ENCODE measurements at regions not wholly inside any gene's neighbourhood (a gene's known extent, or its start where the extent isn't known, plus 50 kb on each side); places are given as distances from the start of the nearest gene placed in this dataset.
"Not testable (repeated sequence)": the region's sequence is repeated elsewhere in the genome, so short reads cannot be mapped to it uniquely, and the experiment has no call there.

- no peaks in the 10 kb centered on the region for H3K9me3 ChIP-seq
- H3K36me3 ChIP-seq = no peaks in the 10 kb centered on the region
- H3K4me1 ChIP-seq = no peaks in the 10 kb centered on the region
- DNase-seq = no peak
- H3K27me3 ChIP-seq = no peaks in the 10 kb centered on the region
- TF ChIP-seq, protein P1, sequence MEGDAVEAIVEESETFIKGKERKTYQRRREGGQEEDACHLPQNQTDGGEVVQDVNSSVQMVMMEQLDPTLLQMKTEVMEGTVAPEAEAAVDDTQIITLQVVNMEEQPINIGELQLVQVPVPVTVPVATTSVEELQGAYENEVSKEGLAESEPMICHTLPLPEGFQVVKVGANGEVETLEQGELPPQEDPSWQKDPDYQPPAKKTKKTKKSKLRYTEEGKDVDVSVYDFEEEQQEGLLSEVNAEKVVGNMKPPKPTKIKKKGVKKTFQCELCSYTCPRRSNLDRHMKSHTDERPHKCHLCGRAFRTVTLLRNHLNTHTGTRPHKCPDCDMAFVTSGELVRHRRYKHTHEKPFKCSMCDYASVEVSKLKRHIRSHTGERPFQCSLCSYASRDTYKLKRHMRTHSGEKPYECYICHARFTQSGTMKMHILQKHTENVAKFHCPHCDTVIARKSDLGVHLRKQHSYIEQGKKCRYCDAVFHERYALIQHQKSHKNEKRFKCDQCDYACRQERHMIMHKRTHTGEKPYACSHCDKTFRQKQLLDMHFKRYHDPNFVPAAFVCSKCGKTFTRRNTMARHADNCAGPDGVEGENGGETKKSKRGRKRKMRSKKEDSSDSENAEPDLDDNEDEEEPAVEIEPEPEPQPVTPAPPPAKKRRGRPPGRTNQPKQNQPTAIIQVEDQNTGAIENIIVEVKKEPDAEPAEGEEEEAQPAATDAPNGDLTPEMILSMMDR (IDR thresholded peaks at IDR 0.05) = no peak
- H3K4me3 ChIP-seq = no peak overlapping the region
- intact Hi-C loops (cut with DNase I) = no loop called here
- ATAC-seq = no peak
- H3K27ac ChIP-seq = no peak overlapping the region
These were observed 398.4 kb upstream of the IRX2 start for GRCh38 chr5:3149899-3150298.

DNA sequence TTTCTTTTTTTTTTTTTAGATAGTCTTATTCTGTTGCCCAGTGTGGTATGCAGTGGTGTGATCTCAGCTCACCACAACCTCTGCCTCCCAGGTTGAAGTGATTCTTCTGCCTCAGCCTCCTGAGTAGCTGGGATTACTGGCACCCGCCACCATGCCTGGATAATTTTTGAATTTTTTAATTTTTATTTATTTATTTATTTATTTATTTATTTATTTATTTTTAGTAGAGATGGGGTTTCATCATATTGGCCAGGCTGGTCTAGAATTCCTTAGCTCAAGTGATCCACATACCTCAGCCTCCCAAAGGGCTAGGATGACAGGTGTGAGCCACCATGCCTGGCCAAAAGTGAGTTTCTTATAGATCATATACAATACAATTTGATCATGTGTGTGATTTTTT lies 395.9 kb upstream of the IRX2 start:
- intact Hi-C loops (cut with DNase I); H3K27me3 ChIP-seq; H3K27ac ChIP-seq; DNase-seq; H3K9me3 ChIP-seq; ATAC-seq; H3K36me3 ChIP-seq; H3K4me1 ChIP-seq; H3K4me3 ChIP-seq: not testable (repeated sequence)

GRCh38 chr5:3145641-3146040 lies 394.2 kb upstream of the IRX2 start:
- H3K27me3 ChIP-seq = no peaks in the 10 kb centered on the region
- DNase-seq (no peak), ATAC-seq (no peak)
- no peak overlapping the region for H3K27ac ChIP-seq
- TF ChIP-seq, protein P1 (IDR thresholded peaks at IDR 0.05) = no peak
- no peaks in the 10 kb centered on the region for H3K4me1 ChIP-seq
- H3K9me3 ChIP-seq = no peaks in the 10 kb centered on the region
- H3K36me3 ChIP-seq = no peaks in the 10 kb centered on the region
- intact Hi-C loops (cut with DNase I) = no loop called here
- no peak overlapping the region for H3K4me3 ChIP-seq

GRCh38 chr5:3143382-3143781 lies 391.9 kb upstream of the IRX2 start:
- Histone ChIP-seq H3K27ac (no peak overlapping the region), H3K4me1 (no peaks in the 10 kb centered on the region), H3K4me3 (no peak overlapping the region), H3K36me3 (no peaks in the 10 kb centered on the region), H3K27me3 (no peaks in the 10 kb centered on the region), H3K9me3 (no peaks in the 10 kb centered on the region)
- intact Hi-C loops (cut with DNase I) = no loop called here
- no peak for DNase-seq
- TF ChIP-seq, protein P1 (IDR thresholded peaks at IDR 0.05) = no peak
- no peak for ATAC-seq

DNA sequence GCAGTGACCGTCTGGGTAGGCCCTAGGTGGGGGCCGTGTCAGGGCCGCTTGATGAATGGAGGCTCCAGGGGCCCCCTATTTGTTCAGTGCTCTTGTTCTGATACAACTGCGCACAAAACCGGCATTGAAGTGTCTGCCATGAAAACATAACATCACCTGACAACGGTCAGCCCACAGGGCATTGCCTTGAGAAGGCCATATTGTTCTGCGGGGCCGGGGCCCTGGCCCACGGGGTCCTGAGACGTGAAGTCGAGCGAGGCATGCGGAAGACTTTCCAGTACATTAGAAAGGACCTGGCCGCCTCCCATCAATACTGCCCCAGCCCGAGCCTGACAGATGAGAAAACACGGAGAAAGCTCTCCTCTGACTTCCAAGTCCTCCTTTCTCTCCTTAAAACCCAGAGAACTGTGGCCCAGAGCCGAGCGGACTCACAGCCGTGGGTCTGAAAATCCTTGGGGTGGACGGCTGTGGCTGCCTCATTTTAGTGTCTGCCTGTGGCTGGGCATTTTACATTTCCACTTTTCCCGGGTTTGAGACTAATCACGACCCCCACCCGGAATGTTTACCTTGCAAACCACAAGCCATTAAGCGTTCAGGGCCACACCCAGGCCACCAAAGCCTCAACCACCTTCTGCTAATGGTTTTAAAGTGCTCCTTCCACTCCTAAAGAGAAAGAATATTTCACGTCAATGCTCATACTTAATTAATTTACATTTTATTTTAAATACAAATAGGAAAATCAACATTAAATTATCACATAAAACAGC lies 391.0 kb upstream of the IRX2 start:
- no peak overlapping the region for H3K4me3 ChIP-seq
- TF ChIP-seq, protein P1 (IDR thresholded peaks at IDR 0.05) = no peak
- no peaks in the 10 kb centered on the region for H3K9me3 ChIP-seq
- H3K36me3 ChIP-seq = no peaks in the 10 kb centered on the region
- H3K4me1 ChIP-seq = no peaks in the 10 kb centered on the region
- no peak overlapping the region for H3K27ac ChIP-seq
- ATAC-seq (no peak), DNase-seq (no peak)
- no peaks in the 10 kb centered on the region for H3K27me3 ChIP-seq
- intact Hi-C loops (cut with DNase I) = no loop called here

GRCh38 chr5:3140117-3140516 lies 388.6 kb upstream of the IRX2 start:
- intact Hi-C loops (cut with DNase I) = no loop called here
- TF ChIP-seq, protein P1 (IDR thresholded peaks at IDR 0.05) = no peak

More at GRCh38 chr5:3140117-3140516, 388.6 kb upstream of the IRX2 start:
- DNase-seq (no peak), ATAC-seq (no peak)
- H3K4me1 ChIP-seq = no peaks in the 10 kb centered on the region
- no peak overlapping the region for H3K27ac ChIP-seq
- H3K27me3 ChIP-seq = no peaks in the 10 kb centered on the region
- no peaks in the 10 kb centered on the region for H3K9me3 ChIP-seq
- no peak overlapping the region for H3K4me3 ChIP-seq
- H3K36me3 ChIP-seq = no peaks in the 10 kb centered on the region

Data from upper lobe of right lung (tissue), 1 donor.